ENCODE measurements at regions not wholly inside any gene's neighbourhood (a gene's known extent, or its start where the extent isn't known, plus 50 kb on each side); places are given as distances from the start of the nearest gene placed in this dataset.

GRCh38 chr12:111024205-111024801 is 103.9 kb upstream of the MYL2 start:
- DNase-seq (ENCODE audit: low read depth, low spot score), result no peak

- no peak for DNase-seq (ENCODE audit: low read depth, low spot score)
Measured at GRCh38 chr12:111022386-111022785, 102.0 kb upstream of the MYL2 start.

- DNase-seq (ENCODE audit: low read depth, low spot score), result no peak
Measured at GRCh38 chr12:111014547-111014946, 94.2 kb upstream of the MYL2 start.

GRCh38 chr12:111012918-111013317 is 92.5 kb upstream of the MYL2 start:
- DNase-seq (ENCODE audit: low read depth, low spot score), result no peak

- no peak for DNase-seq (ENCODE audit: low read depth, low spot score)
Measured at GRCh38 chr12:111011999-111012600, 91.7 kb upstream of the MYL2 start.

- DNase-seq (ENCODE audit: low read depth, low spot score), result no peak
Measured at GRCh38 chr12:111010916-111011657, 90.7 kb upstream of the MYL2 start.

GRCh38 chr12:111010061-111010460 is 89.7 kb upstream of the MYL2 start:
- DNase-seq (ENCODE audit: low read depth, low spot score), result no peak

- no peak for DNase-seq (ENCODE audit: low read depth, low spot score)
Measured at GRCh38 chr12:111006621-111007020, 86.2 kb upstream of the MYL2 start.

GRCh38 chr12:110998971-110999370 is 78.6 kb upstream of the MYL2 start:
- no peak for DNase-seq (ENCODE audit: low read depth, low spot score)

- no peak for DNase-seq (ENCODE audit: low read depth, low spot score)
Measured at GRCh38 chr12:110998165-110998564, 77.8 kb upstream of the MYL2 start.

- DNase-seq (ENCODE audit: low read depth, low spot score), result no peak
Measured at GRCh38 chr12:110996415-110996814, 76.0 kb upstream of the MYL2 start.

- DNase-seq (ENCODE audit: low read depth, low spot score), result no peak
Measured at GRCh38 chr12:110995615-110996014, 75.2 kb upstream of the MYL2 start.

GRCh38 chr12:110995016-110995415 is 74.6 kb upstream of the MYL2 start:
- no peak for DNase-seq (ENCODE audit: low read depth, low spot score)

- DNase-seq (ENCODE audit: low read depth, low spot score), result no peak
Measured at GRCh38 chr12:110993434-110993833, 73.1 kb upstream of the MYL2 start.

- no peak for DNase-seq (ENCODE audit: low read depth, low spot score)
Measured at GRCh38 chr12:110992909-110993308, 72.5 kb upstream of the MYL2 start.

GRCh38 chr12:110983811-110984210 is 63.4 kb upstream of the MYL2 start:
- no peak for DNase-seq (ENCODE audit: low read depth, low spot score)

- DNase-seq (ENCODE audit: low read depth, low spot score), result no peak
Measured at GRCh38 chr12:110972866-110973265, 52.5 kb upstream of the MYL2 start.

GRCh38 chr12:110971936-110972335 is 51.6 kb upstream of the MYL2 start:
- DNase-seq (ENCODE audit: low read depth, low spot score), result no peak

- DNase-seq (ENCODE audit: low read depth, low spot score), result no peak
Measured at GRCh38 chr12:110971189-110971920, 51.0 kb upstream of the MYL2 start.
